Ishikawa (cell line): ENCODE measurements at regions not wholly inside any gene's neighbourhood (a gene's known extent, or its start where the extent isn't known, plus 50 kb on each side); places are given as distances from the start of the nearest gene placed in this dataset.

Source experiments
- CEBPB ChIP-seq: IDR thresholded peaks from 2 replicates; pipeline ENCODE4 v1.6.1; 2012
- CREB1 ChIP-seq: IDR thresholded peaks from 2 replicates; pipeline ENCODE4 v1.6.1; 2012; ENCODE audit warnings: low read depth
- EGR1 ChIP-seq: IDR thresholded peaks from 2 replicates; pipeline ENCODE4 v1.6.1; 2012
- EP300 ChIP-seq: IDR thresholded peaks from 2 replicates; pipeline ENCODE4 v1.6.1; 2012; ENCODE audit warnings: borderline replicate concordance
- FOXM1 ChIP-seq: IDR thresholded peaks from 2 replicates; pipeline ENCODE4 v1.6.1; 2012; ENCODE audit warnings: low read depth, borderline replicate concordance
- MAX ChIP-seq: IDR thresholded peaks from 2 replicates; pipeline ENCODE4 v1.6.1; 2012
- NFIC ChIP-seq: IDR thresholded peaks from 2 replicates; pipeline ENCODE4 v1.6.1; 2012
- RAD21 ChIP-seq: IDR thresholded peaks from 2 replicates; pipeline ENCODE4 v1.6.1; 2012; ENCODE audit warnings: low read depth
- REST ChIP-seq: IDR thresholded peaks from 2 replicates; pipeline ENCODE4 v1.6.1; 2012; ENCODE audit warnings: low read depth, mild to moderate bottlenecking
- TAF1 ChIP-seq: IDR thresholded peaks from 2 replicates; pipeline ENCODE4 v1.6.1; 2012; ENCODE audit warnings: low read depth, mild to moderate bottlenecking
- TCF12 ChIP-seq: IDR thresholded peaks from 2 replicates; pipeline ENCODE4 v1.6.1; 2012; ENCODE audit warnings: low read depth
- TEAD4 ChIP-seq: IDR thresholded peaks from 2 replicates; pipeline ENCODE4 v1.6.1; 2012
- USF1 ChIP-seq: IDR thresholded peaks from 2 replicates; pipeline ENCODE4 v1.6.1; 2012
- YY1 ChIP-seq: IDR thresholded peaks from 2 replicates; pipeline ENCODE4 v1.6.1; 2012; ENCODE audit warnings: low read depth
- ZBTB7A ChIP-seq: IDR thresholded peaks from 2 replicates; pipeline ENCODE4 v1.6.1; 2012; ENCODE audit warnings: low read depth

GRCh38 chr6:90648873-90649272 lies 62.0 kb upstream of the MAP3K7 start:
- TF ChIP-seq RAD21 = no peak
- no peak for TF ChIP-seq CEBPB
- no peak for TF ChIP-seq MAX
- TF ChIP-seq TAF1 = no peak
- TF ChIP-seq ZBTB7A = no peak

- TF ChIP-seq FOXM1 (no peak), CEBPB (no peak), USF1 (no peak), RAD21 (no peak), CREB1 (no peak), EGR1 (no peak), NFIC (no peak), MAX (no peak), REST (no peak), TCF12 (no peak), TEAD4 (no peak), YY1 (no peak), ZBTB7A (no peak), EP300 (no peak), TAF1 (no peak)
Observed at GRCh38 chr6:90646940-90647339, 60.1 kb upstream of the MAP3K7 start.

GRCh38 chr6:90645634-90646033 lies 58.8 kb upstream of the MAP3K7 start:
- TF ChIP-seq EP300 (no peak), CREB1 (no peak), ZBTB7A (no peak), TCF12 (no peak), YY1 (no peak), RAD21 (no peak), FOXM1 (no peak), USF1 (no peak), TEAD4 (no peak), EGR1 (no peak), MAX (no peak), REST (no peak), TAF1 (no peak), CEBPB (no peak), NFIC (no peak)

- TF ChIP-seq CEBPB (no peak), EGR1 (no peak), RAD21 (no peak), ZBTB7A (no peak), EP300 (no peak), TEAD4 (no peak), USF1 (no peak), FOXM1 (no peak)
Observed at GRCh38 chr6:90644492-90644891, 57.6 kb upstream of the MAP3K7 start.

- TF ChIP-seq MAX = no peak
Observed at GRCh38 chr6:90643381-90643780, 56.5 kb upstream of the MAP3K7 start.

GRCh38 chr6:90637320-90637719 lies 50.4 kb upstream of the MAP3K7 start:
- TF ChIP-seq FOXM1 = no peak
- TF ChIP-seq TEAD4 = no peak
- no peak for TF ChIP-seq REST
- no peak for TF ChIP-seq TCF12
- no peak for TF ChIP-seq NFIC
- no peak for TF ChIP-seq TAF1
- TF ChIP-seq CREB1 = no peak
- no peak for TF ChIP-seq EP300
- no peak for TF ChIP-seq MAX
- TF ChIP-seq EGR1 = no peak
- TF ChIP-seq YY1 = no peak
